Neuronal stem cell (in vitro differentiated cells): ENCODE measurements at regions not wholly inside any gene's neighbourhood (a gene's known extent, or its start where the extent isn't known, plus 50 kb on each side); places are given as distances from the start of the nearest gene placed in this dataset.

Experiments
- DNase-seq: peaks from one replicate; pipeline ENCODE4 v3.0.0-alpha.2; 2013; ENCODE audit warnings: low spot score
- H2AFZ ChIP-seq: one replicate; pipeline ENCODE4 v1.6.1; 2013; ENCODE audit warnings: mild to moderate bottlenecking, low read length, inconsistent platforms
- H2AK5ac ChIP-seq: 2 replicates; pipeline ENCODE4 v1.6.1; 2013; ENCODE audit warnings: low read depth, mild to moderate bottlenecking, inconsistent platforms, low read length, moderate library complexity, mixed read lengths
- H2BK120ac ChIP-seq: 2 replicates; pipeline ENCODE4 v1.6.1; 2013; ENCODE audit warnings: low read depth, mild to moderate bottlenecking, inconsistent platforms, low read length, moderate library complexity, mixed read lengths
- H2BK12ac ChIP-seq: one replicate; pipeline ENCODE4 v1.6.1; 2013; ENCODE audit warnings: low read length, inconsistent platforms
- H2BK15ac ChIP-seq: 2 replicates; pipeline ENCODE4 v1.6.1; 2013; ENCODE audit warnings: mild to moderate bottlenecking, low read length, inconsistent platforms, mixed read lengths
- H2BK5ac ChIP-seq: one replicate; pipeline ENCODE4 v1.6.1; 2013; ENCODE audit warnings: inconsistent platforms, mild to moderate bottlenecking, low read length, moderate library complexity
- H3K14ac ChIP-seq: one replicate; pipeline ENCODE4 v1.6.1; 2013; ENCODE audit warnings: low read length, inconsistent platforms
- H3K18ac ChIP-seq: 2 replicates; pipeline ENCODE4 v1.6.1; 2013; ENCODE audit warnings: low read length, inconsistent platforms
- H3K23ac ChIP-seq: 2 replicates; pipeline ENCODE4 v1.6.1; 2013; ENCODE audit warnings: low read depth, mild to moderate bottlenecking, mixed read lengths, low read length, inconsistent platforms; ENCODE audit not compliant: poor library complexity
- H3K27ac ChIP-seq: replicated peaks from 3 replicates; pipeline ENCODE4 v1.5.1; 2013; ENCODE audit warnings: low read length, inconsistent platforms
- H3K27me3 ChIP-seq, 3 experiments: 2 replicates each; pipeline ENCODE4 v1.6.1; 2013; ENCODE audit warnings: low read length in 3 of 3, mild to moderate bottlenecking in 2 of 3, inconsistent platforms in 1 of 3, low read depth in 1 of 3, mixed read lengths in 1 of 3, moderate library complexity in 1 of 3; ENCODE audit not compliant: control insufficient read depth in 3 of 3, insufficient read depth in 3 of 3
- H3K36me3 ChIP-seq, 2 donors: replicated peaks in 1 of 2; 2 replicates each; pipeline ENCODE4 v1.6.1; 2013; ENCODE audit warnings: low read length in 2 of 2; ENCODE audit not compliant: control insufficient read depth in 2 of 2, insufficient read depth in 2 of 2
- H3K4ac ChIP-seq: 2 replicates; pipeline ENCODE4 v1.6.1; 2013; ENCODE audit warnings: inconsistent platforms, mild to moderate bottlenecking, low read length, moderate library complexity
- H3K4me1 ChIP-seq, 2 donors: 1 replicate in 1 of 2; 2 replicates in 1 of 2; pipeline ENCODE4 v1.6.1; 2013; ENCODE audit warnings: low read length in 2 of 2, low read depth in 1 of 2; ENCODE audit not compliant: control insufficient read depth in 2 of 2, insufficient read depth in 1 of 2
- H3K4me2 ChIP-seq: one replicate; pipeline ENCODE4 v1.6.1; 2013; ENCODE audit warnings: mild to moderate bottlenecking, low read length, inconsistent platforms; ENCODE audit not compliant: insufficient read depth, poor library complexity, severe bottlenecking
- H3K4me3 ChIP-seq, 2 donors: 2 replicates each; pipeline ENCODE4 v1.5.1; 2013; ENCODE audit warnings: low read length in 2 of 2, mild to moderate bottlenecking in 2 of 2, inconsistent platforms in 1 of 2, moderate library complexity in 1 of 2
- H3K79me1 ChIP-seq: one replicate; pipeline ENCODE4 v1.6.1; 2013; ENCODE audit warnings: low read depth, mild to moderate bottlenecking, inconsistent platforms, low read length, moderate library complexity
- H3K9ac ChIP-seq: one replicate; pipeline ENCODE4 v1.6.1; 2013; ENCODE audit warnings: mild to moderate bottlenecking, low read depth, low read length, inconsistent platforms; ENCODE audit not compliant: poor library complexity
- H3K9me3 ChIP-seq, 2 donors: replicated peaks in 1 of 2; 2 replicates each; pipeline versions ENCODE3 to v1.6.1; 2013; ENCODE audit warnings: low read length in 2 of 2, mild to moderate bottlenecking in 2 of 2, inconsistent platforms in 1 of 2, low read depth in 1 of 2, mixed read lengths in 1 of 2, moderate library complexity in 1 of 2; ENCODE audit not compliant: control insufficient read depth in 2 of 2, insufficient read depth in 1 of 2
- H4K8ac ChIP-seq: one replicate; pipeline ENCODE4 v1.6.1; 2013; ENCODE audit warnings: low read depth, mild to moderate bottlenecking, inconsistent platforms, low read length, moderate library complexity
- H4K91ac ChIP-seq: one replicate; pipeline ENCODE4 v1.6.1; 2013; ENCODE audit warnings: low read length, low read depth, mild to moderate bottlenecking, inconsistent platforms; ENCODE audit not compliant: poor library complexity
- WGBS, 2 donors: extraction: QIAGEN DNeasy Blood & Tissue Kit; methylation state at CpG; one replicate each; pipeline ENCODE4 v1.1.7; 2013; ENCODE audit warnings: missing lambda C conversion rate in 2 of 2, mixed read lengths in 1 of 2; ENCODE audit not compliant: insufficient read length in 2 of 2, insufficient replicate concordance in 1 of 2; ENCODE audit errors: extremely low coverage in 2 of 2; 5-methylcytosine and 5-hydroxymethylcytosine counted together

GRCh38 chr6:131366223-131366622, 206.8 kb upstream of the ARG1 start:
- Histone ChIP-seq H3K9ac (no peak overlapping the region), H3K27ac (no peak overlapping the region)

DNA sequence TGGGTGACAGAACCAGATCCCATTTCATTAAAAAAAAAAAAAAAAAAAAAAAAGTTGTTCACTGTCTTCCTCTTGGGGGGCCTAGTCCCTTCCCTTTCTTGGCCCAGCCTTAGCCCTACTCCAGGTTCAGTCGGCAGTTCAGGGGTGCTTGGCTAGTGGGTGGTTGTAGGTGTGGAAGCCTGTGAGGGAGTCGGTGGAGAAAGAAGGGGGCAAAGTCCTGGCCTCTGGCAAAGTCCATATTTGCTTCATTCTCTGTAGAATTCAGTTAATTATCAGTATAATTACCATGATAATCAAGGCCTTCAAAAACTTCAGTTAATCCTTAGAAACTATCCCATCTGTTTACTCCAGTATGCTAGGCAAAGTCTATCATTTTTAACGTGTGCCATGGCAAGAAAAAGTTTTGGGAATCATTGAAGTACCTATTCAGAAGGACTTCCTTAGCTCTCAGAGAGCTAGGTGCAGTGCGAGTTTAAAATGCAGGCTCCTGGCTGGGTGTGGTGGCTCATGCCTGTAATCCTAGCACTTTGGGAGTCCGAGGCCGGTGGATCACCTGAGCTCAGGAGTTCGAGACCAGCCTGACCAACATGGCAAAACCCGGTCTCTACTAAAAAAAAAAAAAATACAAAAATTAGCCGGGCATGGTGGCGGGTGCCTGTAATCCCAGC, 205.7 kb upstream of the ARG1 start:
- H3K18ac ChIP-seq, result no peak overlapping the region
- H3K36me3 ChIP-seq, result no peaks in the 10 kb centered on the region
- H3K27me3 ChIP-seq, result no peaks in the 10 kb centered on the region
- no peak overlapping the region for H2AK5ac ChIP-seq
- no peak overlapping the region for H3K4ac ChIP-seq
- no peaks in the 10 kb centered on the region for H3K9me3 ChIP-seq
- H3K23ac ChIP-seq, result no peak overlapping the region
- no peak overlapping the region for H2BK5ac ChIP-seq
- no peak overlapping the region for H3K27ac ChIP-seq
- no peak overlapping the region for H2BK15ac ChIP-seq
- no peak overlapping the region for H3K4me3 ChIP-seq
- no peak overlapping the region for H4K8ac ChIP-seq
- no peak overlapping the region for H3K9ac ChIP-seq
- H3K14ac ChIP-seq, result no peak overlapping the region
- H3K4me2 ChIP-seq, result no peak overlapping the region
- no peak overlapping the region for H2BK12ac ChIP-seq
- no peak overlapping the region for H2AFZ ChIP-seq
- H3K79me1 ChIP-seq, result no peaks in the 10 kb centered on the region
- no peak for DNase-seq
- no peak overlapping the region for H2BK120ac ChIP-seq
- peaks cover 6% of the 10 kb centered on the region in 2 donors for H3K4me1 ChIP-seq
- no CpG with 5 or more reads among the region's 10 CpGs for WGBS, 2 donors
- no peak overlapping the region for H4K91ac ChIP-seq

More at GRCh38 chr6:131366223-131366622, 206.8 kb upstream of the ARG1 start:
- H3K14ac ChIP-seq, result no peak overlapping the region
- no peak overlapping the region for H3K4me3 ChIP-seq
- no peak overlapping the region for H2BK120ac ChIP-seq
- H3K79me1 ChIP-seq, result no peaks in the 10 kb centered on the region
- no peak overlapping the region for H3K23ac ChIP-seq
- H4K8ac ChIP-seq, result no peak overlapping the region
- H2BK5ac ChIP-seq, result no peak overlapping the region
- no CpG with 5 or more reads among the region's 2 CpGs for WGBS, 2 donors
- no peak overlapping the region for H3K4me2 ChIP-seq
- H2BK15ac ChIP-seq, result no peak overlapping the region
- H2AK5ac ChIP-seq, result no peak overlapping the region
- no peak for DNase-seq
- no peak overlapping the region for H3K18ac ChIP-seq
- no peak overlapping the region for H2BK12ac ChIP-seq
- no peaks in the 10 kb centered on the region for H3K27me3 ChIP-seq
- no peak overlapping the region for H3K4ac ChIP-seq
- peaks cover 6% of the 10 kb centered on the region in 2 donors for H3K4me1 ChIP-seq
- no peak overlapping the region for H4K91ac ChIP-seq
- H3K9me3 ChIP-seq, result no peaks in the 10 kb centered on the region
- no peaks in the 10 kb centered on the region for H3K36me3 ChIP-seq
- no peak overlapping the region for H2AFZ ChIP-seq

- no peak overlapping the region for H3K4me2 ChIP-seq
- H3K9ac ChIP-seq, result no peak overlapping the region
- no peak overlapping the region for H4K8ac ChIP-seq
- no peak overlapping the region for H2BK15ac ChIP-seq
- H3K18ac ChIP-seq, result no peak overlapping the region
- H2BK120ac ChIP-seq, result no peak overlapping the region
- H4K91ac ChIP-seq, result no peak overlapping the region
- no CpG with 5 or more reads among the region's 6 CpGs for WGBS, 2 donors
- no peak overlapping the region for H3K27ac ChIP-seq
- H2AFZ ChIP-seq, result peak overlapping the region; percentile 57
- no peaks in the 10 kb centered on the region for H3K36me3 ChIP-seq
- H2BK5ac ChIP-seq, result no peak overlapping the region
- no peaks in the 10 kb centered on the region for H3K79me1 ChIP-seq
- H2AK5ac ChIP-seq, result no peak overlapping the region
- H3K9me3 ChIP-seq, result no peaks in the 10 kb centered on the region
- H3K4me3 ChIP-seq, result no peak overlapping the region
- peaks cover 6% of the 10 kb centered on the region in 2 donors for H3K4me1 ChIP-seq
- no peak overlapping the region for H3K14ac ChIP-seq
- no peak overlapping the region for H2BK12ac ChIP-seq
- no peaks in the 10 kb centered on the region for H3K27me3 ChIP-seq
- H3K23ac ChIP-seq, result no peak overlapping the region
- H3K4ac ChIP-seq, result no peak overlapping the region
- no peak for DNase-seq
These were observed 204.7 kb upstream of the ARG1 start for GRCh38 chr6:131368198-131368911.

- no peak overlapping the region for H4K91ac ChIP-seq
- DNase-seq, result no peak
- no peaks in the 10 kb centered on the region for H3K9me3 ChIP-seq
- peaks cover 0 to 3% (median 0%) of the 10 kb centered on the region in 3 experiments for H3K27me3 ChIP-seq
- no peaks in the 10 kb centered on the region for H3K36me3 ChIP-seq
- H2BK15ac ChIP-seq, result no peak overlapping the region
- no peak overlapping the region for H2BK12ac ChIP-seq
- no peak overlapping the region for H2AFZ ChIP-seq
- H4K8ac ChIP-seq, result no peak overlapping the region
- H3K4me1 ChIP-seq, result peaks cover 6% of the 10 kb centered on the region in 2 donors
- H3K79me1 ChIP-seq, result no peaks in the 10 kb centered on the region
- H2BK120ac ChIP-seq, result no peak overlapping the region
- H3K4me3 ChIP-seq, result no peak overlapping the region
- H3K9ac ChIP-seq, result no peak overlapping the region
- H3K4ac ChIP-seq, result no peak overlapping the region
- H3K4me2 ChIP-seq, result no peak overlapping the region
- H3K27ac ChIP-seq, result no peak overlapping the region
- H3K14ac ChIP-seq, result no peak overlapping the region
- no peak overlapping the region for H2AK5ac ChIP-seq
- H3K18ac ChIP-seq, result no peak overlapping the region
- no peak overlapping the region for H2BK5ac ChIP-seq
- H3K23ac ChIP-seq, result no peak overlapping the region
- WGBS, 2 donors, result no CpG with 5 or more reads among the region's 5 CpGs
These were observed 200.5 kb upstream of the ARG1 start for GRCh38 chr6:131372535-131372934.
